Cardiac muscle cell (in vitro differentiated cells and primary cell): ENCODE measurements at regions not wholly inside any gene's neighbourhood (a gene's known extent, or its start where the extent isn't known, plus 50 kb on each side); places are given as distances from the start of the nearest gene placed in this dataset.

ENCODE experiments used
- DNase-seq, 2 donors: peaks; one replicate each; pipeline versions ENCODE4 v3.0.0 to v3.0.0-alpha.2; 2010 to 2017; ENCODE audit warnings: low read depth in 1 of 2, low spot score in 1 of 2
- H3K27ac ChIP-seq: fragments of 200-600 bp; sonication (generic); 2 replicates; pipeline ENCODE4 v1.5.1; 2016
- H3K27me3 ChIP-seq: fragments of 200-600 bp; sonication (generic); 2 replicates; pipeline ENCODE4 v1.6.0; 2016; ENCODE audit warnings: control low read depth
- H3K36me3 ChIP-seq: fragments of 200-600 bp; sonication (generic); 2 replicates; pipeline ENCODE4 v1.5.1; 2016; ENCODE audit warnings: control low read depth
- H3K4me1 ChIP-seq: fragments of 200-600 bp; sonication (generic); 2 replicates; pipeline ENCODE4 v1.8.1; 2017; ENCODE audit warnings: low read depth, mild to moderate bottlenecking, mixed run types
- H3K4me3 ChIP-seq: fragments of 200-600 bp; sonication (generic); 2 replicates; pipeline ENCODE4 v1.5.1; 2016; ENCODE audit warnings: mild to moderate bottlenecking
- H3K9me3 ChIP-seq: fragments of 200-600 bp; sonication (generic); 2 replicates; pipeline ENCODE4 v1.5.1; 2017; ENCODE audit warnings: low read depth, mild to moderate bottlenecking, control low read depth
- CTCF ChIP-seq: IDR thresholded peaks from 2 replicates; pipeline ENCODE4 v1.5.1; 2012; ENCODE audit warnings: low read depth, mild to moderate bottlenecking, low read length

DNA sequence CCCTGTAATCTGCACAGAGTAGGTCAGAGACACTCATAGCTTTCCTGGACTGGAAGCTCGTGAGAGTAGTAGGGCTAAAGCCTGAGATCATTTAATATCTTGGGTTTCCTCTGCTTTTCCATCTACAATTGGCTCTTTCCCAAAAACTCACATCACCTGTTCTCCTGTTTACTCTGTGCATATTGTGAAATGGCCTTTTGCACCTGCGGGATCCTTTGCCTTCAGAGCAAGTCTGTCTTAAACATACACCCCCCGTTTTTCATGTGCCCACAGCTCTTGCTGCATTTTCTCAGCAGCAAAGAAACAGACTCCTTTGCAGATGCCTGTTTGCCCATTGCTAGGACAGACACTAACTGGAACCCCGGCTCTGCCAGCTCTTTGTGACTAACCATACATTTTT lies 608.3 kb upstream of the PCDH10 start:
- H3K9me3 ChIP-seq = no peaks in the 10 kb centered on the region

DNA sequence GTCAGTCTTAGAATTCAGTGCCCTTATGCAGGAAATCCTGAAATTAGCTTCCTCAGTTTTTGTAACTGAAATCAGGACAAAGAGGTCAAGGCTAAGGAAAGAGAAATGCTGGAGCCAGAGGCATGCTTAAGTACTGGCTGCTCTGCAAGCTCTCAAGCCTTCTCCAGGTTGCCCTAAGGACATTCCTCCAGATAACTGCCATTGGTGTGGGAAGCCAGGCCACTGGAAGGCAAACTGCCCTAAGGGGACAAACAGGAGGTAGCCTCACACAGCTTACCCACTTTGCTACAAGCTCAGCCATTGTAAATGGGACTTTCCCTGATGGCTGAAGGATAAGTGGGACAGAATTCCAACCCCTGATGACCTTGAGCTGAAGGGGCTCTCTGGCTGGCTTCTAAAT lies 606.9 kb upstream of the PCDH10 start:
- no peak for TF ChIP-seq CTCF
- no peak overlapping the region for H3K4me3 ChIP-seq

More for the DNA sequence above, 608.3 kb upstream of the PCDH10 start:
- no peak for TF ChIP-seq CTCF
- no peak for DNase-seq
- H3K36me3 ChIP-seq = no peaks in the 10 kb centered on the region
- H3K27me3 ChIP-seq = no peaks in the 10 kb centered on the region
- no peaks in the 10 kb centered on the region for H3K4me1 ChIP-seq
- no peak overlapping the region for H3K27ac ChIP-seq
- no peak overlapping the region for H3K4me3 ChIP-seq

DNA sequence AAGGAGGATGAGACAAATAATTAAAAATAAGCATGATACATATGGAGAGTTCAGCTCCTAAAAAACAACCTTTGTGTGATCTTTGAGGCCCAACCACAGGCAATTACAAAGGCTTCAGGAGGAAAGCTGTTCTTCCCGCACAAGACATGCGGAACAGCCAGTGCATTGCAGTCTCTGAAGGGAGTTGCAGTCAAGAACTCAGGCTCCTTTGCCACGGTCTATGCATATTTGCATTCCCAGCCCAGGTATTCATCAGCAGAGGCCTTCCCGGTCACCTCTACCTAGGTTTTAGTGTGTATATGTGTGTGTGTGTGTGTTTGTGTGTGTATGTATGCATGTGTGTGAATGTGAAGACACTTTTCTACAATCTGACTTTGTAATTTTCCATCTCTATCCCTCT lies 600.6 kb upstream of the PCDH10 start:
- TF ChIP-seq CTCF = no peak
- H3K4me1 ChIP-seq = no peaks in the 10 kb centered on the region
- no peaks in the 10 kb centered on the region for H3K9me3 ChIP-seq
- H3K4me3 ChIP-seq = no peak overlapping the region
- H3K36me3 ChIP-seq = no peaks in the 10 kb centered on the region
- no peak overlapping the region for H3K27ac ChIP-seq
- no peak for DNase-seq
- no peaks in the 10 kb centered on the region for H3K27me3 ChIP-seq

More for the DNA sequence above, 606.9 kb upstream of the PCDH10 start:
- DNase-seq = no peak
- Histone ChIP-seq H3K27ac (no peak overlapping the region), H3K9me3 (no peaks in the 10 kb centered on the region), H3K36me3 (no peaks in the 10 kb centered on the region), H3K27me3 (no peaks in the 10 kb centered on the region), H3K4me1 (no peaks in the 10 kb centered on the region)

DNA sequence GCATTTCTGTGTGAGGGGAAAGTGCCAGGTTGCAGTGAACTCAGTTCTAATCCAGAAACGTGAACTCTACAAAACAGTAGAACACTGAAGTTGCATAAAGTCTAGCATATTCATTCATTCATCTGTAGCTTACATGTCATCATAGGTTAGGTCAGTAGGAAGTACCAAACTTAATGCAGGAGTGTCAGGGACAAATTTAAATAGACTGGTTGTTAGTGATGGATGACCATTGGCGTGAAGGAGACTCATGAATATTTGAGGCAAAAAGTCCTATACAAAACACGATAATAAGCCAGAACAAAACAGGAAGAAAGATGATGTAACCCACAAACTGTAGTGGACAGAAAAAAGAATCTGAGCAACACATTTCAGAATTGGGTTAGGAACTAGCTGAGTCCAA lies 592.8 kb upstream of the PCDH10 start:
- Histone ChIP-seq H3K36me3 (no peaks in the 10 kb centered on the region), H3K4me3 (no peak overlapping the region), H3K27me3 (no peaks in the 10 kb centered on the region), H3K9me3 (no peaks in the 10 kb centered on the region), H3K4me1 (no peaks in the 10 kb centered on the region), H3K27ac (no peak overlapping the region)
- DNase-seq = no peak
- no peak for TF ChIP-seq CTCF

DNA sequence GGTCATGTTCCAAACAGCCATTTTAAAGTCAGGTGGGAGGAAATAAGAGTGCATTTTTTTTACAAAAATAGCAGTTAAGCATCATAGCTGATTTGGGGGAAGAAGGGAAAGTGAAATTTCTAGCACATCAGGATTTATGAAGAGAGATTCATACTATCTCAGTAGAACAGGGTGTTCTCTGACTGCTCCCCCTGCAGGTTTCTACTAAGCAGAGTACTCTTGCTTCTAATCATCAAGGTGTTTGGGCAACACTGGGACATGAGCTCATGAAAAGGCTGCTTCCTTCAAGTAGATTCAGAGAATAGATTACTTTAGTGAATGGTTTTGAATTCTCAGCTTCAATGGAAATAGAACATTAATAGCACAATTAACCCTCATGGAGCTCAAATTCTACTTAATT lies 591.4 kb upstream of the PCDH10 start:
- H3K27me3 ChIP-seq = no peaks in the 10 kb centered on the region
- H3K4me3 ChIP-seq = no peak overlapping the region
- no peaks in the 10 kb centered on the region for H3K4me1 ChIP-seq
- H3K27ac ChIP-seq = no peak overlapping the region
- peak; percentile 5 for TF ChIP-seq CTCF
- H3K36me3 ChIP-seq = no peaks in the 10 kb centered on the region
- peak in 1 of 2 donors; percentile 12 for DNase-seq
- no peaks in the 10 kb centered on the region for H3K9me3 ChIP-seq

- Histone ChIP-seq H3K27ac (no peak overlapping the region), H3K4me3 (no peak overlapping the region), H3K27me3 (no peaks in the 10 kb centered on the region), H3K36me3 (no peaks in the 10 kb centered on the region), H3K9me3 (no peaks in the 10 kb centered on the region), H3K4me1 (no peaks in the 10 kb centered on the region)
- peak in 1 of 2 donors; percentile 9 for DNase-seq
- no peak for TF ChIP-seq CTCF
Observed at GRCh38 chr4:132564920-132565319, 584.2 kb upstream of the PCDH10 start.
